ENCODE measurements at regions not wholly inside any gene's neighbourhood (a gene's known extent, or its start where the extent isn't known, plus 50 kb on each side); places are given as distances from the start of the nearest gene placed in this dataset.

GRCh38 chr6:92011681-92012245, 1407.6 kb downstream of the EPHA7 start:
- Histone ChIP-seq H3K23me2 (ENCODE audit: insufficient read length, low read depth, low read length, poor library complexity, severe bottlenecking) (no peaks in the 10 kb centered on the region), H3T11ph (ENCODE audit: low read length) (no peak overlapping the region), H3K9me3 (ENCODE audit: control insufficient read depth, low read depth, low read length) (no peaks in the 10 kb centered on the region), H3K4me2 (ENCODE audit: insufficient read depth, insufficient read length, low read length) (no peak overlapping the region), H3K27ac (ENCODE audit: insufficient read length, low read depth, low read length) (no peak overlapping the region), H2BK5ac (ENCODE audit: insufficient read length, low read length) (no peak overlapping the region), H3K14ac (ENCODE audit: insufficient read depth, low read length) (no peak overlapping the region), H4K8ac (replicated peaks; ENCODE audit: insufficient read length, low read depth, low read length) (no peak overlapping the region), H3K18ac (ENCODE audit: insufficient read length, low read depth, low read length) (no peak overlapping the region), H2BK120ac (ENCODE audit: low read depth, low read length, poor library complexity, severe bottlenecking) (no peak overlapping the region), H3K9ac (ENCODE audit: extremely low read depth, insufficient read length, low read length) (no peak overlapping the region), H3K27me3 (ENCODE audit: insufficient read depth, low read length) (no peaks in the 10 kb centered on the region), H2BK20ac (ENCODE audit: low read depth, low read length, poor library complexity, severe bottlenecking) (no peak overlapping the region), H4K5ac (ENCODE audit: insufficient read length, low read depth, low read length) (no peak overlapping the region), H2AFZ (ENCODE audit: low read length) (no peak overlapping the region), H3K79me1 (ENCODE audit: insufficient read depth, low read depth, low read length, poor library complexity, severe bottlenecking) (no peaks in the 10 kb centered on the region), H3K4me1 (ENCODE audit: insufficient read depth, low read length) (no peaks in the 10 kb centered on the region), H4K20me1 (ENCODE audit: control insufficient read depth, insufficient read depth, insufficient read length) (no peaks in the 10 kb centered on the region), H2AK5ac (ENCODE audit: insufficient read length, low read length) (no peak overlapping the region), H3K4ac (ENCODE audit: low read depth, low read length) (no peak overlapping the region), H3K23ac (ENCODE audit: insufficient read length, low read depth, low read length) (no peak overlapping the region), H2BK12ac (ENCODE audit: insufficient read length, low read depth, low read length) (no peak overlapping the region), H3K79me2 (ENCODE audit: insufficient read depth, low read length) (no peaks in the 10 kb centered on the region), H4K91ac (ENCODE audit: insufficient read length, low read depth, low read length) (no peak overlapping the region), H3K56ac (ENCODE audit: insufficient read length, low read depth, low read length) (no peak overlapping the region), H2BK15ac (ENCODE audit: low read depth, low read length) (no peak overlapping the region)
- Mint-ChIP-seq H3K4me1 (no peaks in the 10 kb centered on the region), H3K27ac (no peak overlapping the region), H3K9me3 (peaks cover 3 to 9% of the 10 kb centered on the region in 2 experiments; a peak in 2 of 5 replicates), H3K27me3 (ENCODE audit: low read depth) (peaks cover under 1% of the 10 kb centered on the region; the same call in 1 of the 2 replicates), H3K36me3 (ENCODE audit: insufficient read depth in 1 of 3, low read depth in 3 of 3) (peaks cover 0 to 4% (median 0%) of the 10 kb centered on the region in 3 experiments; a peak in 2 of 7 replicates), H3K4me3 (no peak overlapping the region)
- no CpG with 5 or more reads among the region's 29 CpGs for WGBS (ENCODE audit: extremely low coverage, insufficient read length, low lambda C conversion rate)
- no peak for DNase-seq
- TF ChIP-seq, protein P1, sequence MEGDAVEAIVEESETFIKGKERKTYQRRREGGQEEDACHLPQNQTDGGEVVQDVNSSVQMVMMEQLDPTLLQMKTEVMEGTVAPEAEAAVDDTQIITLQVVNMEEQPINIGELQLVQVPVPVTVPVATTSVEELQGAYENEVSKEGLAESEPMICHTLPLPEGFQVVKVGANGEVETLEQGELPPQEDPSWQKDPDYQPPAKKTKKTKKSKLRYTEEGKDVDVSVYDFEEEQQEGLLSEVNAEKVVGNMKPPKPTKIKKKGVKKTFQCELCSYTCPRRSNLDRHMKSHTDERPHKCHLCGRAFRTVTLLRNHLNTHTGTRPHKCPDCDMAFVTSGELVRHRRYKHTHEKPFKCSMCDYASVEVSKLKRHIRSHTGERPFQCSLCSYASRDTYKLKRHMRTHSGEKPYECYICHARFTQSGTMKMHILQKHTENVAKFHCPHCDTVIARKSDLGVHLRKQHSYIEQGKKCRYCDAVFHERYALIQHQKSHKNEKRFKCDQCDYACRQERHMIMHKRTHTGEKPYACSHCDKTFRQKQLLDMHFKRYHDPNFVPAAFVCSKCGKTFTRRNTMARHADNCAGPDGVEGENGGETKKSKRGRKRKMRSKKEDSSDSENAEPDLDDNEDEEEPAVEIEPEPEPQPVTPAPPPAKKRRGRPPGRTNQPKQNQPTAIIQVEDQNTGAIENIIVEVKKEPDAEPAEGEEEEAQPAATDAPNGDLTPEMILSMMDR (conservative IDR thresholded peaks at IDR 0.05), result no peak

Data from H9 (cell line).